ENCODE measurements at regions not wholly inside any gene's neighbourhood (a gene's known extent, or its start where the extent isn't known, plus 50 kb on each side); places are given as distances from the start of the nearest gene placed in this dataset.
"Not testable (repeated sequence)": the region's sequence is repeated elsewhere in the genome, so short reads cannot be mapped to it uniquely, and the experiment has no call there.

DNA sequence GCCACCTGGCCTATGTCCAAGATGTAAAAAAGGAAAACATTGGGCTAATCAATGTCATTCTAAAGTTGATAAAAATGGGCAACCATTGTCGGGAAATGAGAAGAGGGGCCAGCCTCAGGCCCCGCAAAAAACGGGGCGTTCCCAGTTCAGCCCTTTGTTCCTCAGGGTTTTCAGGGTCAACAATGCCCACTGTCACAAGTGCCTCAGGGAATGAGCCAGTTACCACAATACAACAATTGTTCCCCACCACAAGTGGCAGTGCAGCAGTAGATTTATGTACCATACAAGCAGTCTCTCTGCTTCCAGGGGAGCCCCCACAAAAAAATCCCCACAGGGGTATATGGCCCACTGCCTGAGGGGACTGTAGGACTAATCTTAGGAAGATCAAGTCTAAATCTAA, 112.5 kb downstream of the ZNF486 start:
- no peak overlapping the region for H3K9ac ChIP-seq
- TF ChIP-seq, protein P1, sequence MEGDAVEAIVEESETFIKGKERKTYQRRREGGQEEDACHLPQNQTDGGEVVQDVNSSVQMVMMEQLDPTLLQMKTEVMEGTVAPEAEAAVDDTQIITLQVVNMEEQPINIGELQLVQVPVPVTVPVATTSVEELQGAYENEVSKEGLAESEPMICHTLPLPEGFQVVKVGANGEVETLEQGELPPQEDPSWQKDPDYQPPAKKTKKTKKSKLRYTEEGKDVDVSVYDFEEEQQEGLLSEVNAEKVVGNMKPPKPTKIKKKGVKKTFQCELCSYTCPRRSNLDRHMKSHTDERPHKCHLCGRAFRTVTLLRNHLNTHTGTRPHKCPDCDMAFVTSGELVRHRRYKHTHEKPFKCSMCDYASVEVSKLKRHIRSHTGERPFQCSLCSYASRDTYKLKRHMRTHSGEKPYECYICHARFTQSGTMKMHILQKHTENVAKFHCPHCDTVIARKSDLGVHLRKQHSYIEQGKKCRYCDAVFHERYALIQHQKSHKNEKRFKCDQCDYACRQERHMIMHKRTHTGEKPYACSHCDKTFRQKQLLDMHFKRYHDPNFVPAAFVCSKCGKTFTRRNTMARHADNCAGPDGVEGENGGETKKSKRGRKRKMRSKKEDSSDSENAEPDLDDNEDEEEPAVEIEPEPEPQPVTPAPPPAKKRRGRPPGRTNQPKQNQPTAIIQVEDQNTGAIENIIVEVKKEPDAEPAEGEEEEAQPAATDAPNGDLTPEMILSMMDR (conservative IDR thresholded peaks at IDR 0.05; ENCODE audit: low read depth, low read length): no peak
- H3K4me1 ChIP-seq (ENCODE audit: low read depth, poor library complexity, severe bottlenecking): no peaks in the 10 kb centered on the region
- H3K27me3 ChIP-seq (ENCODE audit: insufficient read depth, low read depth): no peaks in the 10 kb centered on the region
- no peak overlapping the region for H3K4me3 ChIP-seq (IDR thresholded peaks at IDR 0.05; ENCODE audit: insufficient read depth, low read depth, low read length)
- no peak overlapping the region for H3K4me2 ChIP-seq
- no peak overlapping the region for H2AFZ ChIP-seq (ENCODE audit: low read depth)
- H3K27ac ChIP-seq: no peak overlapping the region
- no peaks in the 10 kb centered on the region for H4K20me1 ChIP-seq (ENCODE audit: insufficient read depth)
- no peaks in the 10 kb centered on the region for H3K36me3 ChIP-seq (ENCODE audit: insufficient read depth)
- no peaks in the 10 kb centered on the region for H3K79me2 ChIP-seq (ENCODE audit: insufficient read depth, low read depth)

DNA sequence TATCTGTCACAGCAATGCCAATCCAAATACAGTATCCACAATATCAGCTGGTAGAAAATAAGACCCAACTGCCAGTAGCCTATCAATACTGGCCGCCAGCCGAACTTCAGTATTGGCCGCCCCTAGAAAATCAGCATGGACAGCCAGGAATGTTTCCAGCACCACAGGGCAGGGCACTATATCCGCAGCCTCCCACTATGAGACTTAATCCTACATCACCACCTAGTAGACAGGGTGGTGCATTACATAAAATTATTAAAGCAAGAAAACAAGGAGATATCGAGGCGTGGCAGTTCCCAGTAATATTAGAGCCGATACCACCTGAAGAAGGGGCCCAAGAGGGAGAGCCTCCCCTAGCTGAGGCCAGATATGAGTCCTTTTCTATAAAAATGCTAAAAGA, 111.3 kb downstream of the ZNF486 start:
- no peaks in the 10 kb centered on the region for H3K4me1 ChIP-seq (ENCODE audit: low read depth, poor library complexity, severe bottlenecking)
- no peaks in the 10 kb centered on the region for H4K20me1 ChIP-seq (ENCODE audit: insufficient read depth)
- no peaks in the 10 kb centered on the region for H3K27me3 ChIP-seq (ENCODE audit: insufficient read depth, low read depth)
- H3K36me3 ChIP-seq (ENCODE audit: insufficient read depth): no peaks in the 10 kb centered on the region
- H3K9ac ChIP-seq: no peak overlapping the region
- H3K27ac ChIP-seq: no peak overlapping the region
- H2AFZ ChIP-seq (ENCODE audit: low read depth): no peak overlapping the region
- no peak overlapping the region for H3K4me3 ChIP-seq (IDR thresholded peaks at IDR 0.05; ENCODE audit: insufficient read depth, low read depth, low read length)
- H3K79me2 ChIP-seq (ENCODE audit: insufficient read depth, low read depth): no peaks in the 10 kb centered on the region
- TF ChIP-seq, protein P1 (conservative IDR thresholded peaks at IDR 0.05; ENCODE audit: low read depth, low read length): peak; percentile 79
- no peak overlapping the region for H3K4me2 ChIP-seq

DNA sequence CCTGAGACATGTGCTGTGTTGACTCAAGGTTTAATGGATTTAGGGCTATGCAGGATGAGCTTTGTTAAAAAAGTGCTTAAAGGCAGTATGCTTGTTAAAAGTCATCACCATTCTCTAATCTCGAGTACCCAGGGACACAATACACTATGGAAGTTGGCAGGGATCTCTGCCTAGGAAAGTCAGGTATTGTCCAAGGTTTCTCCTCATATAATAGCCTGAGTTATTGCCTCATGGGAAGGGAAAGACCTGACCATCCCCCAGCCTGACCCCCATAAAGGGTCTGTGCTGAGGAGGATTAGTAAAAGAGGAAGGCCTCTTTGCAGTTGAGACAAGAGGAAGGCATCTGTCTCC, 109.7 kb downstream of the ZNF486 start:
- not testable (repeated sequence) for H3K27me3 ChIP-seq (ENCODE audit: insufficient read depth, low read depth); H3K4me3 ChIP-seq (IDR thresholded peaks at IDR 0.05; ENCODE audit: insufficient read depth, low read depth, low read length); H3K36me3 ChIP-seq (ENCODE audit: insufficient read depth); H2AFZ ChIP-seq (ENCODE audit: low read depth); H3K9ac ChIP-seq; H3K27ac ChIP-seq; H3K79me2 ChIP-seq (ENCODE audit: insufficient read depth, low read depth); H3K4me1 ChIP-seq (ENCODE audit: low read depth, poor library complexity, severe bottlenecking); H3K4me2 ChIP-seq; H4K20me1 ChIP-seq (ENCODE audit: insufficient read depth)

DNA sequence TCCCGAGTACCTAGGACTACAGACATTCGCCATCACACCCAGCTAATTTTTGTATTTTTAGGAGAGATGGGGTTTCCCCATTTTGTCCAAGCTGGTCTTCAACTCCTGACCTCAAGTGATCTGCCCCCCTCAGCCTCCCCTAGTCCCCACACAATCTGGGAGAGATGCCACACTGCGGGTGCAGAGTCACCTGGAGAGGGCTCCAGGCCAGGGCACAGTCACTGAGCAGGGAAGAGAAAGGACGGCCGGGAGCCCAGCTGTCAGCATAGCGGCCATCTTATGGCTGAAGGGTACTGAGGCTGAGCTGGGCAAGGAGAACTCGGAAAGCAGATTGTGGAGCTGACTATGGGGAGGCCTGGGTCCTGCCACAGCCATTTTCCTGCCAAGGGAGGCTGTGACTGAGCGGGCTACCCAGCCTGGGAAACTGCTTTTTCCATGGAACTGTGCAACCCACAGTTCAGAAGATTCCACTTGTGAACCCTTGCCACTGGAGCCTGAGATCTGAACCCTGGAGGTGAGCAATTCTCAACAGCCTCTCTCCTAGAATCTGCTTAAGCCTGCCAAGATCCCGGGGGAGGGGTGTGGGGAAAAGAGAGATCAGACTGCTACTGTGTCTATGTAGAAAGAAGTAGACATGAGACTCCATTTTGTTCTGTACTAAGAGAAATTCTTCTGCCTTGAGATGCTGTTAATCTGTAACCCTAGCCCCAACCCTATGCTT, 109.2 kb downstream of the ZNF486 start:
- no peak overlapping the region for H2AFZ ChIP-seq (ENCODE audit: low read depth)
- TF ChIP-seq, protein P1 (conservative IDR thresholded peaks at IDR 0.05; ENCODE audit: low read depth, low read length): no peak
- H3K4me2 ChIP-seq: no peak overlapping the region
- H3K79me2 ChIP-seq (ENCODE audit: insufficient read depth, low read depth): no peaks in the 10 kb centered on the region
- H3K27ac ChIP-seq: no peak overlapping the region
- no peak overlapping the region for H3K4me3 ChIP-seq (IDR thresholded peaks at IDR 0.05; ENCODE audit: insufficient read depth, low read depth, low read length)
- H3K4me1 ChIP-seq (ENCODE audit: low read depth, poor library complexity, severe bottlenecking): no peaks in the 10 kb centered on the region
- no peak overlapping the region for H3K9ac ChIP-seq
- H3K27me3 ChIP-seq (ENCODE audit: insufficient read depth, low read depth): no peaks in the 10 kb centered on the region
- no peaks in the 10 kb centered on the region for H3K36me3 ChIP-seq (ENCODE audit: insufficient read depth)
- H4K20me1 ChIP-seq (ENCODE audit: insufficient read depth): no peaks in the 10 kb centered on the region

DNA sequence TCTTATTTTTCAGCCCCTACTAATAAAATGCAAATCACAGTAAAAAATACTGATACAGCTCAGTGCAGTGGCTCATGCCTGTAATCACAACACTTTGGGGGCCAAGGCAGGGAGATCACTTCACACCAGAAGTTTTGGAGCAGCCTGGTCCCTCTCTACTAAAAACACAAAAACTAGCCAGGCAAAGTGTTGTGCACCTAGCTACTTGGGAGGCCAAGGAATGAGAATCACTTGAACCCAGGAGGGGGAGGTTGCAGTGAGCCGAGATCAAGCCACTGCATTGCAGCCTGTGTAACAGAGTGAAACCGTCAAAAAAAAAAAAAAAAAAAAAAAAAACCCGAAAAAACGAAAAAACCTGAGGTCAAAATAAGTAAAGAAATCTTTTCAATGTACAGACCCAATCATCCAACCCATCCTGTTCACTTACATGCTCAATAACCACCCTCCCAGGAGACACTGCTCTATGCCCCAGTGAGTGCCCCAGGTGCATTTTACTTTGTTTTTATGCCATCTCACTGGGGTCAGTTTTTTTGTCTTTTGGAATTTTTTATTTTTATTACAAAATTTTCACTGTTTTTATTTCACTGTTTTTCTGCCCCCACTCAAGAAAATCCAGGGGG, 107.0 kb downstream of the ZNF486 start:
- Histone ChIP-seq H3K27me3 (ENCODE audit: insufficient read depth, low read depth) (no peaks in the 10 kb centered on the region), H4K20me1 (ENCODE audit: insufficient read depth) (no peaks in the 10 kb centered on the region), H3K27ac (no peak overlapping the region), H3K9ac (no peak overlapping the region), H3K36me3 (ENCODE audit: insufficient read depth) (no peaks in the 10 kb centered on the region), H3K79me2 (ENCODE audit: insufficient read depth, low read depth) (no peaks in the 10 kb centered on the region), H3K4me2 (no peak overlapping the region), H3K4me3 (IDR thresholded peaks at IDR 0.05; ENCODE audit: insufficient read depth, low read depth, low read length) (no peak overlapping the region), H3K4me1 (ENCODE audit: low read depth, poor library complexity, severe bottlenecking) (no peaks in the 10 kb centered on the region), H2AFZ (ENCODE audit: low read depth) (no peak overlapping the region)
- TF ChIP-seq, protein P1 (conservative IDR thresholded peaks at IDR 0.05; ENCODE audit: low read depth, low read length): no peak
